HepG2 (cell line): ENCODE measurements at regions not wholly inside any gene's neighbourhood (a gene's known extent, or its start where the extent isn't known, plus 50 kb on each side); places are given as distances from the start of the nearest gene placed in this dataset.

ENCODE experiments used
- CREB1 ChIP-seq, 2 experiments: fragments of 450-650 bp in 1 of 2; IDR thresholded peaks; 2 replicates each; pipeline ENCODE4 v1.6.1; 2016 to 2017; ENCODE audit warnings: control low read depth in 1 of 2, mild to moderate bottlenecking in 1 of 2, missing compliant biosample characterization in 1 of 2, missing genetic modification characterization in 1 of 2
- PCBP2 ChIP-seq: fragments of 200-400 bp; formaldehyde crosslinking; optimal IDR thresholded peaks from 2 replicates; pipeline ENCODE3; 2018; ENCODE audit warnings: low read length, low read depth; ENCODE audit not compliant: poor library complexity, severe bottlenecking
- RBM39 ChIP-seq: fragments of 200-400 bp; formaldehyde crosslinking; IDR thresholded peaks from one replicate; pipeline ENCODE4 v1.6.1; 2018; ENCODE audit warnings: antibody characterized with exemption, mild to moderate bottlenecking, low read depth, low read length; ENCODE audit not compliant: poor library complexity, severe bottlenecking
- RFX1 ChIP-seq: fragments of 450-650 bp; IDR thresholded peaks from 2 replicates; pipeline ENCODE4 v1.6.1; 2017
- SRSF9 ChIP-seq: fragments of 200-400 bp; formaldehyde crosslinking; IDR thresholded peaks from 2 replicates; pipeline ENCODE4 v1.6.1; 2018; ENCODE audit warnings: borderline replicate concordance, mild to moderate bottlenecking, low read depth, low read length; ENCODE audit not compliant: insufficient read depth, poor library complexity, severe bottlenecking
- SUZ12 ChIP-seq: fragments of 150-350 bp; IDR thresholded peaks from 2 replicates; pipeline ENCODE4 v1.6.1; 2014; ENCODE audit warnings: low read depth, low read length
- ZNF614 ChIP-seq: IDR thresholded peaks from 2 replicates; pipeline ENCODE4 v1.6.1; 2018; ENCODE audit warnings: missing biosample characterization, missing genetic modification reagents, inconsistent platforms, borderline replicate concordance
- ZNF703 ChIP-seq: sonication (generic); formaldehyde crosslinking; IDR thresholded peaks from 2 replicates; pipeline ENCODE4 v1.5.1; 2020; ENCODE audit warnings: missing genetic modification reagents, mild to moderate bottlenecking, moderate library complexity, borderline replicate concordance
- TF ChIP-seq, protein P1 (sequence below): IDR thresholded peaks from 2 replicates; pipeline ENCODE4 v1.6.1; 2016; ENCODE audit warnings: low read depth, missing genetic modification reagents, missing compliant biosample characterization
- TF ChIP-seq, protein P2 (sequence below): sonication (generic); formaldehyde crosslinking; IDR thresholded peaks from 2 replicates; pipeline ENCODE4 v1.8.0; 2022; ENCODE audit warnings: missing genetic modification reagents, mild to moderate bottlenecking, borderline replicate concordance
- TF ChIP-seq, protein P3 (sequence below): sonication (generic); formaldehyde crosslinking; IDR thresholded peaks from 2 replicates; pipeline ENCODE4 v1.4.0; 2020; ENCODE audit warnings: mild to moderate bottlenecking, missing genetic modification reagents, borderline replicate concordance
- TF ChIP-seq, protein P4 (sequence below): sonication (generic); formaldehyde crosslinking; IDR thresholded peaks from 2 replicates; pipeline ENCODE4 v1.8.1; 2023; ENCODE audit warnings: mild to moderate bottlenecking, moderate library complexity, missing genetic modification reagents
- TF ChIP-seq, protein P5 (sequence below): sonication (generic); formaldehyde crosslinking; IDR thresholded peaks from 2 replicates; pipeline ENCODE4 v1.8.0; 2022; ENCODE audit warnings: mild to moderate bottlenecking, missing genetic modification reagents, moderate library complexity
- TF ChIP-seq, protein P6 (sequence below): IDR thresholded peaks from 2 replicates; pipeline ENCODE4 v1.6.1; 2012; ENCODE audit warnings: low read length, improper control_type of control experiment

DNA sequence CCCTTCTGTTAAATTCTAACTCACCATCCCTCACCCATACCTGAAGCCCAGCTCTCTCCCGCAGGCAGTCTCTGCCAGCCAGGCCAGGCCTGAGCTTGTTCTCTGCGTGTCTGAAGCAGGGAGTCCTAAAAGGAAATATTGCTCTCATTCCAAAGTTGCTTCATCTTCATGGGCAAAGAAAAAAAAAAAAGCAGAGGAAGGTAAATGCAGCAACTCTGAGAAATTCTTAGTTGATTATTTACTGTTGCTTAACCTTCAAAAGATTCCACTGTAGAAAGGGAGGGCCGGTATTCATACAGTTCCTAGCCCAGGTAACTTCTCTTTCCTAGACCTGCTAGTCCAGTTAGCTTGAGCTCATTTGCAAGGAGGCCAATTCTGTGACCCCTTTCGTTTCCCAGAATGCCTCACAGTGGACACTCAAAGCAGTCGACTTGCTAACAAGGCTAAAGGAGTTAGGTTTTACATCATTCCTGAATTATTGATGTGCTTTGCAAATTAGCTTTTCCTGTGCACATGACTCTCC, 193.5 kb upstream of the EEA1 start (continued):
- TF ChIP-seq, protein P1, sequence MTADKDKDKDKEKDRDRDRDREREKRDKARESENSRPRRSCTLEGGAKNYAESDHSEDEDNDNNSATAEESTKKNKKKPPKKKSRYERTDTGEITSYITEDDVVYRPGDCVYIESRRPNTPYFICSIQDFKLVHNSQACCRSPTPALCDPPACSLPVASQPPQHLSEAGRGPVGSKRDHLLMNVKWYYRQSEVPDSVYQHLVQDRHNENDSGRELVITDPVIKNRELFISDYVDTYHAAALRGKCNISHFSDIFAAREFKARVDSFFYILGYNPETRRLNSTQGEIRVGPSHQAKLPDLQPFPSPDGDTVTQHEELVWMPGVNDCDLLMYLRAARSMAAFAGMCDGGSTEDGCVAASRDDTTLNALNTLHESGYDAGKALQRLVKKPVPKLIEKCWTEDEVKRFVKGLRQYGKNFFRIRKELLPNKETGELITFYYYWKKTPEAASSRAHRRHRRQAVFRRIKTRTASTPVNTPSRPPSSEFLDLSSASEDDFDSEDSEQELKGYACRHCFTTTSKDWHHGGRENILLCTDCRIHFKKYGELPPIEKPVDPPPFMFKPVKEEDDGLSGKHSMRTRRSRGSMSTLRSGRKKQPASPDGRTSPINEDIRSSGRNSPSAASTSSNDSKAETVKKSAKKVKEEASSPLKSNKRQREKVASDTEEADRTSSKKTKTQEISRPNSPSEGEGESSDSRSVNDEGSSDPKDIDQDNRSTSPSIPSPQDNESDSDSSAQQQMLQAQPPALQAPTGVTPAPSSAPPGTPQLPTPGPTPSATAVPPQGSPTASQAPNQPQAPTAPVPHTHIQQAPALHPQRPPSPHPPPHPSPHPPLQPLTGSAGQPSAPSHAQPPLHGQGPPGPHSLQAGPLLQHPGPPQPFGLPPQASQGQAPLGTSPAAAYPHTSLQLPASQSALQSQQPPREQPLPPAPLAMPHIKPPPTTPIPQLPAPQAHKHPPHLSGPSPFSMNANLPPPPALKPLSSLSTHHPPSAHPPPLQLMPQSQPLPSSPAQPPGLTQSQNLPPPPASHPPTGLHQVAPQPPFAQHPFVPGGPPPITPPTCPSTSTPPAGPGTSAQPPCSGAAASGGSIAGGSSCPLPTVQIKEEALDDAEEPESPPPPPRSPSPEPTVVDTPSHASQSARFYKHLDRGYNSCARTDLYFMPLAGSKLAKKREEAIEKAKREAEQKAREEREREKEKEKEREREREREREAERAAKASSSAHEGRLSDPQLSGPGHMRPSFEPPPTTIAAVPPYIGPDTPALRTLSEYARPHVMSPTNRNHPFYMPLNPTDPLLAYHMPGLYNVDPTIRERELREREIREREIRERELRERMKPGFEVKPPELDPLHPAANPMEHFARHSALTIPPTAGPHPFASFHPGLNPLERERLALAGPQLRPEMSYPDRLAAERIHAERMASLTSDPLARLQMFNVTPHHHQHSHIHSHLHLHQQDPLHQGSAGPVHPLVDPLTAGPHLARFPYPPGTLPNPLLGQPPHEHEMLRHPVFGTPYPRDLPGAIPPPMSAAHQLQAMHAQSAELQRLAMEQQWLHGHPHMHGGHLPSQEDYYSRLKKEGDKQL (CRISPR knock-in tag), result peak; percentile 14; the same call in 1 of the 2 replicates
- TF ChIP-seq, protein P2, sequence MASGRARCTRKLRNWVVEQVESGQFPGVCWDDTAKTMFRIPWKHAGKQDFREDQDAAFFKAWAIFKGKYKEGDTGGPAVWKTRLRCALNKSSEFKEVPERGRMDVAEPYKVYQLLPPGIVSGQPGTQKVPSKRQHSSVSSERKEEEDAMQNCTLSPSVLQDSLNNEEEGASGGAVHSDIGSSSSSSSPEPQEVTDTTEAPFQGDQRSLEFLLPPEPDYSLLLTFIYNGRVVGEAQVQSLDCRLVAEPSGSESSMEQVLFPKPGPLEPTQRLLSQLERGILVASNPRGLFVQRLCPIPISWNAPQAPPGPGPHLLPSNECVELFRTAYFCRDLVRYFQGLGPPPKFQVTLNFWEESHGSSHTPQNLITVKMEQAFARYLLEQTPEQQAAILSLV (CRISPR knock-in tag), result no peak
- TF ChIP-seq, protein P3, sequence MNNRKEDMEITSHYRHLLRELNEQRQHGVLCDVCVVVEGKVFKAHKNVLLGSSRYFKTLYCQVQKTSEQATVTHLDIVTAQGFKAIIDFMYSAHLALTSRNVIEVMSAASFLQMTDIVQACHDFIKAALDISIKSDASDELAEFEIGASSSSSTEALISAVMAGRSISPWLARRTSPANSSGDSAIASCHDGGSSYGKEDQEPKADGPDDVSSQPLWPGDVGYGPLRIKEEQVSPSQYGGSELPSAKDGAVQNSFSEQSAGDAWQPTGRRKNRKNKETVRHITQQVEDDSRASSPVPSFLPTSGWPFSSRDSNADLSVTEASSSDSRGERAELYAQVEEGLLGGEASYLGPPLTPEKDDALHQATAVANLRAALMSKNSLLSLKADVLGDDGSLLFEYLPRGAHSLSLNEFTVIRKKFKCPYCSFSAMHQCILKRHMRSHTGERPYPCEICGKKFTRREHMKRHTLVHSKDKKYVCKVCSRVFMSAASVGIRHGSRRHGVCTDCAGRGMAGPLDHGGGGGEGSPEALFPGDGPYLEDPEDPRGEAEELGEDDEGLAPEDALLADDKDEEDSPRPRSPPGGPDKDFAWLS, result no peak
- no peak for TF ChIP-seq ZNF703 (CRISPR knock-in tag)
- TF ChIP-seq SRSF9, result no peak
- no peak for TF ChIP-seq PCBP2
- TF ChIP-seq CREB1 (IDR thresholded peaks at IDR 0.05), result no peak
- peak; percentile 31; the same call in 1 of the 2 replicates for TF ChIP-seq CREB1 (CRISPR knock-in tag; IDR thresholded peaks at IDR 0.05)
- TF ChIP-seq RFX1, result no peak
- TF ChIP-seq, protein P4, sequence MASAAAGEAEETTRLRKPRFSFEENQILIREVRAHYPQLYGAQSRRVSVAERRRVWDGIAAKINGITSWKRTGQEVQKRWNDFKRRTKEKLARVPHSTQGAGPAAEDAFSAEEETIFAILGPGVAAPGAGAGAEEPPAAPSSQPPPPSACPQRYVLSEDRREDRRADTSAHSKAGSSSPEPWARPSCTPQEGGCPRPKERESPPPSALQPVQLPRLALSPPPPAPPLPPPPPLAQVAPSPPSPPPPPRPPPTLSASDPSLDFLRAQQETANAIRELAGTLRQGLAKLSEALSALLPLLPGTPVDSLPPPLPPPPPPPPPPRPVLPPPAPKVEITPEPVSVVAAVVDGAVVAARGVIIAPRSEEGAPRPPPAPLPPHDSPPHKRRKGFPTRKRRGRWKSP (CRISPR knock-in tag), result peak; percentile 64; the same call in 1 of the 2 replicates
- no peak for TF ChIP-seq RBM39
- TF ChIP-seq, protein P5, sequence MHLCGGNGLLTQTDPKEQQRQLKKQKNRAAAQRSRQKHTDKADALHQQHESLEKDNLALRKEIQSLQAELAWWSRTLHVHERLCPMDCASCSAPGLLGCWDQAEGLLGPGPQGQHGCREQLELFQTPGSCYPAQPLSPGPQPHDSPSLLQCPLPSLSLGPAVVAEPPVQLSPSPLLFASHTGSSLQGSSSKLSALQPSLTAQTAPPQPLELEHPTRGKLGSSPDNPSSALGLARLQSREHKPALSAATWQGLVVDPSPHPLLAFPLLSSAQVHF (CRISPR knock-in tag), result no peak
- TF ChIP-seq SUZ12, result no peak
- TF ChIP-seq ZNF614 (CRISPR knock-in tag), result peak; percentile 61; the same call in 1 of the 2 replicates
- TF ChIP-seq, protein P6, sequence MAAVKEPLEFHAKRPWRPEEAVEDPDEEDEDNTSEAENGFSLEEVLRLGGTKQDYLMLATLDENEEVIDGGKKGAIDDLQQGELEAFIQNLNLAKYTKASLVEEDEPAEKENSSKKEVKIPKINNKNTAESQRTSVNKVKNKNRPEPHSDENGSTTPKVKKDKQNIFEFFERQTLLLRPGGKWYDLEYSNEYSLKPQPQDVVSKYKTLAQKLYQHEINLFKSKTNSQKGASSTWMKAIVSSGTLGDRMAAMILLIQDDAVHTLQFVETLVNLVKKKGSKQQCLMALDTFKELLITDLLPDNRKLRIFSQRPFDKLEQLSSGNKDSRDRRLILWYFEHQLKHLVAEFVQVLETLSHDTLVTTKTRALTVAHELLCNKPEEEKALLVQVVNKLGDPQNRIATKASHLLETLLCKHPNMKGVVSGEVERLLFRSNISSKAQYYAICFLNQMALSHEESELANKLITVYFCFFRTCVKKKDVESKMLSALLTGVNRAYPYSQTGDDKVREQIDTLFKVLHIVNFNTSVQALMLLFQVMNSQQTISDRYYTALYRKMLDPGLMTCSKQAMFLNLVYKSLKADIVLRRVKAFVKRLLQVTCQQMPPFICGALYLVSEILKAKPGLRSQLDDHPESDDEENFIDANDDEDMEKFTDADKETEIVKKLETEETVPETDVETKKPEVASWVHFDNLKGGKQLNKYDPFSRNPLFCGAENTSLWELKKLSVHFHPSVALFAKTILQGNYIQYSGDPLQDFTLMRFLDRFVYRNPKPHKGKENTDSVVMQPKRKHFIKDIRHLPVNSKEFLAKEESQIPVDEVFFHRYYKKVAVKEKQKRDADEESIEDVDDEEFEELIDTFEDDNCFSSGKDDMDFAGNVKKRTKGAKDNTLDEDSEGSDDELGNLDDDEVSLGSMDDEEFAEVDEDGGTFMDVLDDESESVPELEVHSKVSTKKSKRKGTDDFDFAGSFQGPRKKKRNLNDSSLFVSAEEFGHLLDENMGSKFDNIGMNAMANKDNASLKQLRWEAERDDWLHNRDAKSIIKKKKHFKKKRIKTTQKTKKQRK, result no peak
